GM19238 (cell line): ENCODE measurements at regions not wholly inside any gene's neighbourhood (a gene's known extent, or its start where the extent isn't known, plus 50 kb on each side); places are given as distances from the start of the nearest gene placed in this dataset.

Experiments
- DNase-seq: peaks from one replicate; pipeline ENCODE4 v3.0.0; 2011; ENCODE audit warnings: low spot score; ENCODE audit not compliant: insufficient read length

GRCh38 chr14:98890556-98891340 is 381.2 kb downstream of the BCL11B start:
- DNase-seq: no peak

DNA sequence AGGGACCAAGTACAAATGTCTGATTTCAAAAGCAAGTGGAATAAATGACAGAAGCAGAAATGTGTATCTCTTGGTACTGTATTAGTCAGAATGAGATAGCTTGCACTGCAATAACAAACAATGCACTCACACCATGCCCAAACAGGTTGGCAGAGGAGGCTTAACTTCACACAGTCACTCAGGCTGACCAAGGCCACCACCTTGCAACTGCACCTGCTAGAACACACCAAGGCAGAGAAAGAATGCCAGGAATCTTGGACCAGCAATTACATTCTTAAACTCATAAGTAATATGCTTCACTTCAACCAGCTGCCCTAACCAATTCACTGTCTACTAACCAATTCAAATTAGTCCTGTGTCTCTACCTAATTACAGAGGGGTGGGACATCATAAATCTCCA is 378.3 kb downstream of the BCL11B start:
- DNase-seq: no peak

- no peak for DNase-seq
Observed at GRCh38 chr14:98894600-98894999, 377.4 kb downstream of the BCL11B start.

DNA sequence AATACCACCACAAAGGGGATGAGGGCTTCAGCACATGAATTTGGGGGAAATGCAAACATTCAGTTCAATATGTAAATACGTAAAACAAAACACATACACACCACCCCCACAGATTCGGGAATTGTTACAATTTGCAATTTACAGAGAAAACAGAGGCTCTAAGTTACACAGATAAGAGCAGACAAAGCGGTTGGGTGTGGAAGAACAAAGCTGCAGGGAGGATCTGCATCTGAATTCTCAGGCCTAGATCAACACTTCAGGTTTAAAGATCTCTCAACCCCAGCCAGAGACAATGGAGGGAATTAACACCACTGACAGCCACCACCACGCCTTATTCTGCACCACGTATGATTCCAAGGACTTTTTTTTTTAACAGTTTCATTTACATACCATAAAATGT is 375.5 kb downstream of the BCL11B start:
- DNase-seq: no peak

GRCh38 chr14:98897605-98898309 is 374.2 kb downstream of the BCL11B start:
- no peak for DNase-seq

DNA sequence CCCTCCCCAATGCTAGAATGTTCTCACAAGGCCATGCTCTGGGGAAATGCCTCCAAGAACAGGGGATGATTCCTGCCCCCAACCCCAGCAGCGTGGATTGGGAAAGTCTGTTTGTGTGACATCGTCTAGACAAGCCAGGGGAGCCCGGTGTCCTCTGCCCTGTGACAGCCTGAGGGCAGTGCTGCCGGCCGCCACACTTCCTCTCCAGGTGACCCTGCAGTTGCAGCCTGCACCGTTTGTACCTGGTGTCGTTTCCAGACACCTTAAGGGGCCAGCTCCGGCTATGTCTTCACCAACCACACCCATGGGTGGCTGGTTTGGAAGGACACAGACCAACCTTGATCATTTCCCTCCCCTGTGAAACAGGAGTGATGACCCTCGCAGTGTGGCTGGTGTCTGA is 372.6 kb downstream of the BCL11B start:
- DNase-seq: no peak

- DNase-seq: no peak
Observed at GRCh38 chr14:98900236-98900635, 371.8 kb downstream of the BCL11B start.

DNA sequence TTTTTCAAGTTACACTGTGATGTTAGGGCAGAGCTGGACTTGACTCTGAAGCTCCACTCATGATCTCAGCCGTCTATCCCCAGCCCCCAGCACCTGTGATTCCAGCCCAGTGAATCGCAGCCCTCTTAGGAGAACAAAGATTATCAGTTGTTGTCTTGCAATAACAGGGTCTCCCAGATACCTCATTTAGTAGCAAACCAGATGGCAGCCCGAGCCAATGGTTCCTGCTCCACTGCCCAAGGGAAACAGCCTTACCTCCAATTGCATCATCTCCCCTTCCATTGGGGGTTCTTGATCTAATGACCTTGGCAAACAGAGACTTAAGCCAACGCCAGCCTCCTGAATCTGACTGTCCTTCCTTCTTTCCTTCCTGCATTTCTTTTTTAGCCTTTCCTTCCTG is 371.2 kb downstream of the BCL11B start:
- DNase-seq: no peak

DNA sequence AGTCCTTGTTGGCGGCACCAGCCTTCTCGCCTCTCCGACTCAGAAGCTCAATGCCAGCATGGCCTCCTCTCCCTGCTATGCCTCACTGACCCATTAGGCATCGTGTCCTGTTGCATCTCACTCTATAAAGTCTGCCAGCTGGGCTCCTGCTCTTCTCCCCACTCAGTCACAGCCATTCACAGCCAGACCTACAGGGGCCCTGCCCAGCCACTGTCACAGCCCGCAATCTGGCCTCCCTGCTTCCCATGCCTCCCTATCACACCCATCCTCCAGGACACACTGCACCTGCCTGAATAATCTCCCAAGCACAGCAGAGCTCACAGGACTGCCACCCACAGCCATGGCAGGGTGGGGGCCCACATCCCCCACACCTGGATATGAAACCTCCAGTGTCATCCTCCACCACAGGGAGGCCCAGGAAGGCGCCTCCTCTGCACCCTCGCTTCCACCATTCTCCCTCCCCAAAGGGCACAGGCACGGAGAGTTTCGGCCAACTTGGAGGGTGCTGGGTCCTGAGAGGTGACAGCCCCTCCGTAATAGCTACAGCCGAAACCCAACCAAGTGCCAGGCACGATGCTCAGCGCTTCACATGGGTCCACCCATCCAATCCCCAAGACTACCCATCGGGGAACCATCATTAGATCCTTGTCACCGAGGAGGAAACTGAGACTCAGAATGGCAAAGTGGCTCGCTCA is 370.3 kb downstream of the BCL11B start:
- no peak for DNase-seq

DNA sequence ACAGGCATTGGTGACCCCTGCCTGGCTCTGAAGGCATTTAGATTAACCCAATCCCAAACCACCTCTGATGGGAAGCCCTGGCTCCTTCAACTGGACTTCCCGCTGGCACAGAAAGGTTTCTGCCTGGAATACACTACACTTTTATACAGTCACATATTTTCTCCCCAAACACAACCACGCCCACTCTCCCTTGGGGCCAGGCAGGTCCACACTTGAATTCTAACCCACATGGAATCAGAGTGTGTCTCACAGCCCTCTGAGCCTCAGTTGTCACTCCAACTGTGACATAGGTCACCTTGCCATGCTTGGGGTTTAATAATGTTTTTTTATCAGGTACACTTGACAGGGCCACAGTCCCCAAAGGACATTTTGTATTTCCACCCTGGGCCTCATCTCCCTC is 368.6 kb downstream of the BCL11B start:
- no peak for DNase-seq

- no peak for DNase-seq
Observed at GRCh38 chr14:98904677-98905076, 367.3 kb downstream of the BCL11B start.

DNA sequence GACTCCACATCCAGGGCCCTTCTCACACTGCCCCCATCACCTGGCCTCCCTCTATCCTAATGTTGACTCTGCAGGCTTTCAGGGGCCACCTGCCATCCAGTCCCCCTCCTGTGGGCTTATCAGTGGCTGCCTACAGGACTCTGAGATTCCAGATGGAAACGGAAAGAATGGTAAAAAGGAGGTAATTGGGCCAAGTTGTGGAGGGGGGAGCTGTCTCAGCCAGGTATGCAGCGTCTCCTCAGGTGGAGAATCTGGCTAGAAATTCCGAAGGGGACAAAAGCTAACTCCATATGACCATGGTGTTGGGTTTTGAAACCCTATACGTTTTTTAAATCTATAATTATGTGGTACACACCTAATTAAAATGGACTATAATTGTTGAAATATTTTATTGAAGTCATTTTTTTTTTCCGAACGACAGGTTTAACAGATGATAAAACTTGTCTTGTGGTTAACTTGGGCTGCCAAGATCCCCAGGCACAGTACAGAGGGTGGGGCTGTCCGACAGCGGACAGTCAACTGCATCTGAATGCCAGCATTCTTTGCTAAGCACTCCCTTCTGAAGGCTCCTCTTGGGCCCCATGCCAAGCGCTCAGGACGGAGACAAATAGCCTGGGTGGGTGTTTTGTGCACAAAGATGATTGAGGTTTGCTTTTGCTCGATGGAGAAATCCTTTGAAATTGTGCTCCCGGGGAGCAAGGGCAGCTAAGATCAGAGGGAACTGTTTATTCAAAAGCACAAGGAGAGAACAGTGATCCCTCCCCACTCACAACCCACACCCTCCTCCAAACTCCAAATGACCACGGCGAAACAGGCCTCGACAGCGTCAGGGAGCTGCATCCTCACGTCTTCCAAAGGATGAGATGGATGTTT is 365.6 kb downstream of the BCL11B start:
- no peak for DNase-seq

DNA sequence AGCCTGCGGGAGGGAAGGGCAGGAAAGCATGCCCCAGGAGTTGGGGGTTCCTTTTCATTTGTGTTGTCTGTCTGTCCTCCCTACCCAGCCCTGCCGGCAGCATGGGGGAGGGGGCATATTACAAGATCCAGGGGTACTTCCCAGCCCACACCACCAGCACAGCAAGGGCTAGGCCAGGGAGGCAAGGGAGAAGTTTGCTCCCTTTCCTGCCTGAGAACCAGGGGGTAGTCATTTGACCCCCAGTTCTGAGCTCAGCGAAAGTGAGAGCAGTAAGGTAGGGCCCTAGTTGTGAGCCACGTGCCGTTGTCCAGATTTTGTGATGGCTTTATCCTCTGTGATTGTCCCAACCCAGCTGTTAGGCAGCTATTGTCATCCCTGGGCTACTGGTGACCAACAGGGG is 364.7 kb downstream of the BCL11B start:
- no peak for DNase-seq

- DNase-seq: no peak
Observed at GRCh38 chr14:98908050-98908449, 363.9 kb downstream of the BCL11B start.

DNA sequence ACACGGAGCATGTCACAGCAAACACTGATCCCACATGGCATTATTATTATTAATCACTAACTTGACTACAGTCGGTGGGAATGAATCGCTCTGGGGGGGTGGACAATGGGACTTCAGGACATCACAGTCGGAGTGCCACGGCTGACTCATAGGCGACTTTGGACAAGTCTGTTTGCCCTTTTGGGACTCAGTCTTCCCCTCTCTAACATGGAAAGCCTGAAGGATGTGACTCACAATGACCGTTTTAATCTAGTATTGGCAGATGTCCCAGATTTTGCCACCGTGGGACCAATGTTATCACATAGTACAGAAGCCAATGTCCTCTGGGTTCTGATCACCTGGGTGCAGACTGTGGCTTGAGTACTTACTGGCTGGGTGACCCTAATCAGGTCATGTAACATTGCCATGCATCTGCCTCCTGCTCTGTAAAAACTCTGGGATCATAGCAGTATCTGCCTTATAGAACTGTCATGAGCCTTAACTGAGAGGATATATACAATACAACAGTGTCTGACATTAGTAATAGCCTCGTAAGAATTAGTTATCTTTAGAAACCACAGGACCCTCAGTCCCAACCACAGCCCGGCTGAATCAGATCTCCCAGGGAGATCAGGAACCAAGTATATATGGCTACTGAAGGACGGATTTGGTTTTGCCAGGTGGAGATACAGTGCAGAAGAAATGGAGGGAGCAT is 362.6 kb downstream of the BCL11B start:
- no peak for DNase-seq

- DNase-seq: no peak
Observed at GRCh38 chr14:98910061-98910460, 361.9 kb downstream of the BCL11B start.

- DNase-seq: no peak
Observed at GRCh38 chr14:98912655-98913054, 359.3 kb downstream of the BCL11B start.

DNA sequence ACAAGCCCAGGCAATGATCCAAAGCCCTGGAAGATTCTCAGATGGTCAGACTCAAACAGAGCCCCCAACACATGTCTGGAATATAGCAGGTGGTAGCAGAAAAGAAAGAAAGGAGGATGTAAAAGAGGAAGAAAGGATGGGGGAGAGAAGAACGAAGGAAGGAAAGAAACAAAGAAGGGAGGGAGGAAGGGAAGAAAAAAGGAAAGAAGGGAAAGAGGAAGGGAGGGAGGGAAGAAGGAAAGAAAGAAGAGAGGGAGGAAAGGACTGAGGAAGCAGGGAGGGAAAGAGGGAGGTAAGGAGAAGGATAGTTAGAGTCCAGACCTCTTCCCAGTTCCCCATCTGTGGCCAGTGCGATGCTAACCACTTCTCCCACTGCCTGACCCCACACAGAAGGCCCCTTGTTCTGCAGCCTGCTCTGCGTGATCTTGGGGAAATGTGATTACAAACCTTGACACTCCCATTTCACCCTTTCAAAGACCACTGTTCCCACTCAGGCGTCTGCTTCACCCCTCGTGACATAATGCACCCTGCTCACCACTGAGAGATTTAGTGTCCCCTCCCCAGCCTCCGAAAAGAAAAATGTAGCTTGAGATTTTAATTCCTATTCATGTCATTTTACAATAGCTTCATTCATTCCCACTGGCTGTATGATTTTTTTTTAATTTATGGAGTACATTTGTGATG is 357.9 kb downstream of the BCL11B start:
- DNase-seq: no peak

- DNase-seq: no peak
Observed at GRCh38 chr14:98914942-98915341, 357.1 kb downstream of the BCL11B start.

DNA sequence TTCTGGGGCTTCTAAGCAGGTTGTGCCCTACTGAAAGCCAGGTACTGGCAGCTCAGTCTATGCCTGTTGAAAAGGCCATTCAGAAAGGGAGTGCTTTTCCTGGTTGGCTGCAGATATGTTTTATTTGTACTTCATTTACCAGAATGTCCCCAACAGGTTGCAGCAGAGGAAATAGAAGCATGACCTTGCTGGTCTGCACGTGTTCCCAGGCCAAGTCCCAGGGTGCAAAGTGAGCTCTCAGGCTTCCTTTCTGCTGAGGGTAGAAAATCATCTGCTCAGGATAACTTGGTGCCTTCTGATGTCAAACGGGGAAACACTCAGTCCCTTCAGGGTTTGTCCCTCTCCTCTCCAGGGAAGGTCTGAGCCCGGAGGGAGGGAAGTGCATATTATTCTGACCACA is 356.4 kb downstream of the BCL11B start:
- no peak for DNase-seq
